ENCODE measurements at regions not wholly inside any gene's neighbourhood (a gene's known extent, or its start where the extent isn't known, plus 50 kb on each side); places are given as distances from the start of the nearest gene placed in this dataset.

GRCh38 chr14:87158283-87158682 is 834.7 kb downstream of the GALC start:
- Histone ChIP-seq H3K36me3 (ENCODE audit: control insufficient read depth, insufficient read depth, low read length) (no peaks in the 10 kb centered on the region), H3K27ac (ENCODE audit: low read length) (no peak overlapping the region), H3K27me3 (ENCODE audit: control insufficient read depth, insufficient read depth, low read length) (no peaks in the 10 kb centered on the region), H3K4me1 (ENCODE audit: control insufficient read depth, insufficient read depth, low read length) (no peaks in the 10 kb centered on the region), H3K9me3 (ENCODE audit: control insufficient read depth, insufficient read depth, low read depth, low read length) (no peaks in the 10 kb centered on the region), H3K4me3 (ENCODE audit: low read depth in 2 of 2, low read length in 2 of 2) (no peak overlapping the region)
- POLR2A ChIA-PET: no interaction called here
- intact Hi-C loops (cut with micrococcal nuclease; ENCODE audit: unreplicated experiment) (no loop called here), in situ Hi-C loops (cut with HindIII; ENCODE audit: low pct_unique_long_range_greater_than_20kb, low sequenced_read_pairs) (no loop called here)
- BruUV-seq (replicated peaks): no TSS peak
- ATAC-seq: no peak
- DNase-seq (ENCODE audit: low read depth, low spot score): no peak
- CTCF ChIA-PET: no interaction called here
- no peak for TF ChIP-seq SIN3A (IDR thresholded peaks at IDR 0.05; ENCODE audit: borderline replicate concordance, insufficient read depth, low read depth, low read length)
- no peak for TF ChIP-seq POLR2AphosphoS5 (IDR thresholded peaks at IDR 0.05; ENCODE audit: low read depth, low read length)
- no peak for TF ChIP-seq REST (IDR thresholded peaks at IDR 0.05; ENCODE audit: insufficient read depth in 1 of 2, low read depth in 2 of 2, low read length in 1 of 2)
- no peak for TF ChIP-seq TCF7L2 (IDR thresholded peaks at IDR 0.05; ENCODE audit: low read depth, low read length)
- no peak for TF ChIP-seq CTCF (IDR thresholded peaks at IDR 0.05)

- no TSS peak for BruUV-seq (replicated peaks)
- Histone ChIP-seq H3K9me3 (ENCODE audit: control insufficient read depth, insufficient read depth, low read depth, low read length) (no peaks in the 10 kb centered on the region), H3K4me3 (ENCODE audit: low read depth in 2 of 2, low read length in 2 of 2) (no peak overlapping the region), H3K27ac (ENCODE audit: low read length) (no peak overlapping the region), H3K36me3 (ENCODE audit: control insufficient read depth, insufficient read depth, low read length) (no peaks in the 10 kb centered on the region), H3K4me1 (ENCODE audit: control insufficient read depth, insufficient read depth, low read length) (no peaks in the 10 kb centered on the region), H3K27me3 (ENCODE audit: control insufficient read depth, insufficient read depth, low read length) (no peaks in the 10 kb centered on the region)
- intact Hi-C loops (cut with micrococcal nuclease; ENCODE audit: unreplicated experiment): no loop called here
- no peak for TF ChIP-seq POLR2AphosphoS5 (IDR thresholded peaks at IDR 0.05; ENCODE audit: low read depth, low read length)
- TF ChIP-seq REST (IDR thresholded peaks at IDR 0.05; ENCODE audit: insufficient read depth in 1 of 2, low read depth in 2 of 2, low read length in 1 of 2): no peak
- TF ChIP-seq SIN3A (IDR thresholded peaks at IDR 0.05; ENCODE audit: borderline replicate concordance, insufficient read depth, low read depth, low read length): no peak
- no peak for TF ChIP-seq CTCF (IDR thresholded peaks at IDR 0.05)
- TF ChIP-seq TCF7L2 (IDR thresholded peaks at IDR 0.05; ENCODE audit: low read depth, low read length): no peak
- no peak for ATAC-seq
- DNase-seq (ENCODE audit: low read depth, low spot score): no peak
- CTCF ChIA-PET: no interaction called here
- POLR2A ChIA-PET: no interaction called here
- in situ Hi-C loops (cut with HindIII; ENCODE audit: low pct_unique_long_range_greater_than_20kb, low sequenced_read_pairs): no loop called here
Measured at GRCh38 chr14:87156878-87157277, 836.1 kb downstream of the GALC start.

All from Panc1 (cell line).